ENCODE measurements at regions not wholly inside any gene's neighbourhood (a gene's known extent, or its start where the extent isn't known, plus 50 kb on each side); places are given as distances from the start of the nearest gene placed in this dataset.

DNA sequence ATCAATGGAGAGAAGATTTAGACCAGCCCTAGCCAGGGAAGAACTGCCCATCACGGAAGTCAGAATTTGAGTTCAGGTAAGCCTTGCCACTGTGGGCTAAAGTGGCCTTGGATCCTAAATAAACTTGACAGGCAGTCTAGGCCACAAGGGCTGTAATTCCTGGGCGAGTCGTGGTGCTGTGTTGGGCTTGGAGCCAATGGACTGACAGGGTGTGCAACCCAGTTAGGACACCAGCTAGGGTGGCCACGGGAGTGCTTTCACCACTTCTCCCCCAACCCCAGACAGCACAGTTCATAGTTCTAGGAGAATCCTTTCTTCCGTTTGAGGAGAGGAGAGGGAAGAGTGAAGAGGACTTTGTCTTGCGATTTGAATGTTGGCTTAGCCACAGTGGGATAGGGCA is 422.4 kb downstream of the DOK5 start:
- TF ChIP-seq SUZ12 (IDR thresholded peaks at IDR 0.05; ENCODE audit: extremely low read depth, insufficient read depth, insufficient read length) = no peak
- TF ChIP-seq YY1 (IDR thresholded peaks at IDR 0.05; ENCODE audit: insufficient read depth, insufficient read length) = no peak
- TF ChIP-seq ZNF274 (IDR thresholded peaks at IDR 0.05; ENCODE audit: low read depth, low read length) = no peak
